ENCODE measurements at regions not wholly inside any gene's neighbourhood (a gene's known extent, or its start where the extent isn't known, plus 50 kb on each side); places are given as distances from the start of the nearest gene placed in this dataset.

GRCh38 chr14:104520620-104521410 is 58.7 kb upstream of the C14orf180 start:
- Mint-ChIP-seq H3K4me1 (no peaks in the 10 kb centered on the region), H3K4me3 (no peak overlapping the region), H3K36me3 (no peaks in the 10 kb centered on the region), H3K9me3 (peaks cover 0 to 12% (median 4%) of the 10 kb centered on the region in 7 donors), H3K27me3 (no peaks in the 10 kb centered on the region), H3K27ac (no peak overlapping the region)
- H3K4me3 ChIP-seq (ENCODE audit: low read depth, low read length): no peak overlapping the region
- H3K27me3 ChIP-seq (ENCODE audit: control insufficient read depth, insufficient read depth, low read length): no peaks in the 10 kb centered on the region
- H3K36me3 ChIP-seq (ENCODE audit: control insufficient read depth, insufficient read depth, low read length): no peaks in the 10 kb centered on the region
- ATAC-seq (ENCODE audit: low read depth in 2 of 2): no peak
- DNase-seq: no peak
- no peak overlapping the region for H3K27ac ChIP-seq (ENCODE audit: insufficient read depth, low read length, poor library complexity, severe bottlenecking)
- H3K9me3 ChIP-seq (ENCODE audit: control insufficient read depth in 2 of 2, low read length in 2 of 2): peaks cover 3 to 13% of the 10 kb centered on the region in 2 experiments
- H3K4me1 ChIP-seq (ENCODE audit: control insufficient read depth, insufficient read depth, low read length, poor library complexity, severe bottlenecking): no peaks in the 10 kb centered on the region

DNA sequence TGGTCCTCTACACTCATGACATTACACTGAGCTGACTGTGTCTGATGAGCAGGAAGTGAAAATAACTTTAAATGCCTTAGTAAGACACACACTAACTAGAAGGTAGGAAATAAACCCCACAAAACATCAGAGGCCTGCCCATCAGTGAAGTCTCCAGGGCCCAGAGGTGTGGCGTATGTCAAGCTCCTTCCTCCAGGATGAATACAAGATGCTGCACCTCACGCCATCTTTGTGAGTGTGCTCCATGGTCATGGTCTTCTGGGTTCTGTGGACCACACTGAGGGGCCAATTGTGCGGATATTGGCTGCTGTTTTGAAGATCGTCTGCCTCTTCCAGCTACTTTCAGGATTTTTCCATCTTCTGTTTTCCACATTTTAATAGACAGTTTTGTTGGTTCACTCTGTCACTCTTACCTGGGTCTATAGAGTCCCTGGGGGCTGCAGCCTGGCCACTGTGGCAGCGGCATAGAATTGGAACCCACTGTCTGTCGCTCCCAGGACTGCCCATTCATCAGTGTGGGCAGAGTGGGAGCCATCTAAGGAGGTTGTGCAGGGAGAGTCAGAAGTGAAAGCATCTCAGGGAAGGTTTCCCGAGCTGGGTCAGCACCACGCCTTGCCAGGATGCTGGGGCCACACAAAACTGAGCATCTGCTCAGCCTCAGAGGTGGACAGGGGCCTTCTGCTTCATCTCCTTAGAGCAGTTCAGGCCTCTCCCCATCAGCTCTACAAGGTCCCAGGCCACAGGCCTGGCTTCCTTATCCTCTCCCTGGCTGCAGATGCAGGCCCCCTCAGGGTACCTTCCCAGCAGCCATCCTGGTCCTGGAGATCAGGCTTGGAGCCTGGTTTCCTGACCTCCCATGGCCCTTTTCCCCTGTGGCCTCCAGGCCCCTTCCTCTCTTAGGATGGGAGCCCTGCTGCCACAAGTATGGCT is 57.5 kb upstream of the C14orf180 start:
- ATAC-seq (ENCODE audit: low read depth in 2 of 2) (no peak), DNase-seq (no peak)
- H3K27ac ChIP-seq (ENCODE audit: insufficient read depth, low read length, poor library complexity, severe bottlenecking): no peak overlapping the region
- Mint-ChIP-seq H3K9me3 (peaks cover 0 to 9% (median 7%) of the 10 kb centered on the region in 7 donors), H3K27ac (no peak overlapping the region), H3K36me3 (no peaks in the 10 kb centered on the region), H3K4me1 (no peaks in the 10 kb centered on the region), H3K27me3 (no peaks in the 10 kb centered on the region), H3K4me3 (no peak overlapping the region)
- H3K27me3 ChIP-seq (ENCODE audit: control insufficient read depth, insufficient read depth, low read length): no peaks in the 10 kb centered on the region
- peaks cover 3 to 6% of the 10 kb centered on the region in 2 experiments for H3K9me3 ChIP-seq (ENCODE audit: control insufficient read depth in 2 of 2, low read length in 2 of 2)
- H3K4me1 ChIP-seq (ENCODE audit: control insufficient read depth, insufficient read depth, low read length, poor library complexity, severe bottlenecking): no peaks in the 10 kb centered on the region
- H3K36me3 ChIP-seq (ENCODE audit: control insufficient read depth, insufficient read depth, low read length): no peaks in the 10 kb centered on the region
- no peak overlapping the region for H3K4me3 ChIP-seq (ENCODE audit: low read depth, low read length)

- ATAC-seq (ENCODE audit: low read depth in 2 of 2): no peak
- H3K36me3 ChIP-seq (ENCODE audit: control insufficient read depth, insufficient read depth, low read length): no peaks in the 10 kb centered on the region
- peaks cover 0 to 18% (median 7%) of the 10 kb centered on the region in 7 donors for H3K9me3 Mint-ChIP-seq
- peaks cover 0 to 6% (median 0%) of the 10 kb centered on the region in 4 donors for H3K4me1 Mint-ChIP-seq
- no peak overlapping the region for H3K27ac ChIP-seq (ENCODE audit: insufficient read depth, low read length, poor library complexity, severe bottlenecking)
- peaks cover 0 to 6% of the 10 kb centered on the region in 2 experiments for H3K9me3 ChIP-seq (ENCODE audit: control insufficient read depth in 2 of 2, low read length in 2 of 2)
- H3K4me1 ChIP-seq (ENCODE audit: control insufficient read depth, insufficient read depth, low read length, poor library complexity, severe bottlenecking): no peaks in the 10 kb centered on the region
- no peak overlapping the region for H3K4me3 Mint-ChIP-seq
- no peaks in the 10 kb centered on the region for H3K27me3 ChIP-seq (ENCODE audit: control insufficient read depth, insufficient read depth, low read length)
- no peak overlapping the region for H3K4me3 ChIP-seq (ENCODE audit: low read depth, low read length)
- no peaks in the 10 kb centered on the region for H3K36me3 Mint-ChIP-seq
- H3K27me3 Mint-ChIP-seq: no peaks in the 10 kb centered on the region
- H3K27ac Mint-ChIP-seq: no peak overlapping the region
- no peak for DNase-seq
Observed at GRCh38 chr14:104522926-104523545, 56.5 kb upstream of the C14orf180 start.

DNA sequence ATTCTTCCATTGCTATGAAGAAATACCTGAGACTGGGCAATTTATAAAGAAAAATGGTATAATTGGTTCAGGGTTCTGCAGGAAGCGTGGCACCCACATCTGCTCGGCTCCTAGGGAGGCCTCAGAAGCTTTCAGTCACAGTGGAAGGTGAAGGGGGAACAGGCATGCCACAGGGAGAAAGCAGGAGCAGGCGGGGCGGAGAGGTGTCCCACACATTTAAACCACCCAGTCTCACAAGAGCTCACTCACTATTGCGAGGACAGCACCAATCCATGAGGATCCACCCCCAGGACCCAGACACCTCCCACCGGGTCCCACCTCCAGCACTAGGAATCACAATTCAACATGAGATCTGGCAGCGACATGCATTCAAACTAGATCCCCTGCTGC is 56.0 kb upstream of the C14orf180 start:
- no peak for DNase-seq
- Histone ChIP-seq H3K9me3 (ENCODE audit: control insufficient read depth in 2 of 2, low read length in 2 of 2) (peaks cover 0 to 6% of the 10 kb centered on the region in 2 experiments), H3K27me3 (ENCODE audit: control insufficient read depth, insufficient read depth, low read length) (no peaks in the 10 kb centered on the region), H3K36me3 (ENCODE audit: control insufficient read depth, insufficient read depth, low read length) (no peaks in the 10 kb centered on the region), H3K4me3 (ENCODE audit: low read depth, low read length) (no peak overlapping the region), H3K27ac (ENCODE audit: insufficient read depth, low read length, poor library complexity, severe bottlenecking) (no peak overlapping the region), H3K4me1 (ENCODE audit: control insufficient read depth, insufficient read depth, low read length, poor library complexity, severe bottlenecking) (no peaks in the 10 kb centered on the region)
- Mint-ChIP-seq H3K27ac (no peak overlapping the region), H3K36me3 (no peaks in the 10 kb centered on the region), H3K4me1 (peaks cover 0 to 6% (median 0%) of the 10 kb centered on the region in 4 donors), H3K4me3 (no peak overlapping the region), H3K27me3 (no peaks in the 10 kb centered on the region), H3K9me3 (peaks cover 0 to 20% (median 7%) of the 10 kb centered on the region in 7 donors)
- ATAC-seq (ENCODE audit: low read depth in 2 of 2): no peak

GRCh38 chr14:104524726-104525125 is 54.8 kb upstream of the C14orf180 start:
- no peaks in the 10 kb centered on the region for H3K36me3 ChIP-seq (ENCODE audit: control insufficient read depth, insufficient read depth, low read length)
- no peaks in the 10 kb centered on the region for H3K27me3 ChIP-seq (ENCODE audit: control insufficient read depth, insufficient read depth, low read length)
- H3K27me3 Mint-ChIP-seq: no peaks in the 10 kb centered on the region
- no peak overlapping the region for H3K4me3 Mint-ChIP-seq
- no peak for DNase-seq
- H3K9me3 Mint-ChIP-seq: peaks cover 0 to 20% (median 7%) of the 10 kb centered on the region in 7 donors
- no peak for ATAC-seq (ENCODE audit: low read depth in 2 of 2)
- H3K36me3 Mint-ChIP-seq: no peaks in the 10 kb centered on the region
- H3K4me1 Mint-ChIP-seq: peaks cover 0 to 6% (median 0%) of the 10 kb centered on the region in 4 donors
- peaks cover 0 to 6% of the 10 kb centered on the region in 2 experiments for H3K9me3 ChIP-seq (ENCODE audit: control insufficient read depth in 2 of 2, low read length in 2 of 2)
- no peak overlapping the region for H3K4me3 ChIP-seq (ENCODE audit: low read depth, low read length)
- no peaks in the 10 kb centered on the region for H3K4me1 ChIP-seq (ENCODE audit: control insufficient read depth, insufficient read depth, low read length, poor library complexity, severe bottlenecking)
- H3K27ac ChIP-seq (ENCODE audit: insufficient read depth, low read length, poor library complexity, severe bottlenecking): no peak overlapping the region
- no peak overlapping the region for H3K27ac Mint-ChIP-seq

GRCh38 chr14:104526723-104527645 is 52.6 kb upstream of the C14orf180 start:
- H3K36me3 Mint-ChIP-seq: no peaks in the 10 kb centered on the region
- H3K9me3 Mint-ChIP-seq: peaks cover 0 to 20% (median 7%) of the 10 kb centered on the region in 7 donors

More at GRCh38 chr14:104526723-104527645, 52.6 kb upstream of the C14orf180 start:
- Histone ChIP-seq H3K36me3 (ENCODE audit: control insufficient read depth, insufficient read depth, low read length) (no peaks in the 10 kb centered on the region), H3K4me1 (ENCODE audit: control insufficient read depth, insufficient read depth, low read length, poor library complexity, severe bottlenecking) (no peaks in the 10 kb centered on the region), H3K9me3 (ENCODE audit: control insufficient read depth in 2 of 2, low read length in 2 of 2) (peaks cover 0 to 6% of the 10 kb centered on the region in 2 experiments), H3K27ac (ENCODE audit: insufficient read depth, low read length, poor library complexity, severe bottlenecking) (no peak overlapping the region), H3K27me3 (ENCODE audit: control insufficient read depth, insufficient read depth, low read length) (no peaks in the 10 kb centered on the region), H3K4me3 (ENCODE audit: low read depth, low read length) (no peak overlapping the region)
- Mint-ChIP-seq H3K4me1 (peaks cover 0 to 6% (median 0%) of the 10 kb centered on the region in 4 donors), H3K27ac (no peak overlapping the region), H3K4me3 (no peak overlapping the region), H3K27me3 (no peaks in the 10 kb centered on the region)
- DNase-seq (no peak), ATAC-seq (ENCODE audit: low read depth in 2 of 2) (no peak)
